Activated T-cell treated with anti-CD3 and anti-CD28 coated beads for 48 hours (primary cell): ENCODE measurements at regions not wholly inside any gene's neighbourhood (a gene's known extent, or its start where the extent isn't known, plus 50 kb on each side); places are given as distances from the start of the nearest gene placed in this dataset.

Experiments used
- DNase-seq: peaks from one replicate; pipeline ENCODE4 v3.0.0-alpha.2; 2020; ENCODE audit warnings: low read depth

DNA sequence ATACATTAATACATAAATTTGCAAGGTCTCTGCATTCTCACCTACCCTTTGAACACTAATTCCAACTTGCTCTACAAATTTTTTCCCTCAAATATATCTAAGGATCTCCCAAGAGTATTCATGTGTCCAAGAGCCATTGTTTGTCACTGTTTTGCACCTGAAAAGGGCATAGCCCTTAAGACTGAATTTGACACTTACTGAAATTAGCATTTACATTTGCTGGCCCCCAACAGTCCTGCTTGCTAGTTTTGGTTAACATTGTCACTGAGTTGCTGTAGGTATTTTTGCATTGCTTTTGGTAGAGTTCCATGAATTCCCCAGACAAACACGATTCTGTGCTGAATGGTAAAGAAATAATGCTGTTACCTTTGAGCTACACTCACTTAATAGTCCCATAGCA is 57.3 kb downstream of the KCNA4 start:
- no peak for DNase-seq

DNA sequence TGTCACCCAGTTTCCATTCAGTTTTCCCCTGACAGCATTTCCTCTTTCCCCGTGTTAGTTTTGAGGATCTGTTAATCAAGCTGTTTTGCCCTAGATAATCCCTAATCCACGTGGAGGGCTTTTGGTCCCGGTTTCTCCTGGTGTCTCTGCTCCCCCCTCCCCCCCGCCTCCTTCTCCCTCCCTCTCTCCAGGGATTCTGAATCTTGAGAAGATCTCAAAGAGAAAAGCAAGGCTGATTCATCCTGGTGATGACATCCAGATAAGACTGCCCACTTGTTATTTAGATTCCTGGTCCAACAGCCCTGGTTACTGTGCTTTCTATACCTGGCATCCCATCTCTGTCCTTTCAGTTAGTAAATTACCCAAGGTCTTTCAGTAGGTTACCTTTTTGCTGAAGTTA is 59.4 kb downstream of the KCNA4 start:
- DNase-seq = no peak

DNA sequence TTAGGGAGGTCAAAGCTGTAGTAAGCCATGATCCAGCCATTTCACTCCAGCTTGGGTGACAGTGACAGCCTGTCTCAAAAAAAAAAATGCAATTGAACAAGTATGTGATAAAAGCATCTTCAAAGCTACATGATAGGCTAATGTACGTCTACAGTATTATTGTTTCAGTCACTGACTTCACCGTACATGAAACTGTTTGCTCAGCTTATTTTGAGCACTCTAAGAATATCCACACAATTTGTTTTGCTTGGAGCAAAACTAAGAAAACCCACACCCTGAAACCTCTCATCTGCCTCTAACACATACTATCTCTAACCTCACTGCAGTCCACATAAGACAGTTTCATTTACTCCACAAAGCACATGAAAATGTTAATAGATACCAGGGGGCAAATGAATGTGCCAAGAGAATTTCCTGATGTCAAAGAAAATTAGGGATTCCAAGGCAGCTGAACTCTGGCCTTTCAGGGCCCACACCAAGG is 60.7 kb downstream of the KCNA4 start:
- DNase-seq = no peak

DNA sequence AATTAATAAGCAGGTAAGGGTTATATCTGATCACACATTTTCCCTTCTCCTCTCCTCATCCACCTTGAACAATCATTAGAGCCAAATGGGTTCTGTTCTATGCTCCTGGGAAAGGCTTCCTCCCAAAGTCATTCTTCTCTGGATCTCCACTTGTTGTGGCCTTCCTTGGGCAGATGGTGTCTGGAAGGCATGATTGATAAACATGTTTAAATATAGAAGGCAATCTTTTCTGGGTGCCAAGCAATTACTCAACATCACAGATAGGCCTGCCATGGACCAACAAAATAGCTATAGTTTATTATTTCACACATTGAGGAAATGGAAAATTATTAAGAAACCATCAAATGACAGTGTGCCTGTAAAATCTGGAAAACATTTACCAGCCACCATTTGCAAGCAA is 73.5 kb downstream of the KCNA4 start:
- no peak for DNase-seq

DNA sequence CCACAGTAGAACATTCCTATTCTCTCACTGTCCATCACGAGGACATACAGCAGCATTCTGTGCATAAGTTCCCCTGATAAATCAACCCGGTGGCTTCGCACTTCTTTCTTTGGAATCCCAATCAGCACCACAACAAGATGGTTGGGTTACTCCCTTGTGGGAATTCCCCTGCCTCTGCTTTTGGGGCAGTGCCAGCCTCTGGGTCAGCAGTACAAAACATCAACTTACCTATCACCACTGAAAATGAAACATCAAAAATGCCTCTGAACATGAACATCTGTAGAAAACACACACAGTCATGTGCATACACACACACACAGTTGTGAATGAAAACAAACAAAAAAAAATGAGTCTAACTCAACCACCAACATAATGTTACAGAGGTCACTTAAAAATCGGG is 79.3 kb downstream of the KCNA4 start:
- no peak for DNase-seq

DNA sequence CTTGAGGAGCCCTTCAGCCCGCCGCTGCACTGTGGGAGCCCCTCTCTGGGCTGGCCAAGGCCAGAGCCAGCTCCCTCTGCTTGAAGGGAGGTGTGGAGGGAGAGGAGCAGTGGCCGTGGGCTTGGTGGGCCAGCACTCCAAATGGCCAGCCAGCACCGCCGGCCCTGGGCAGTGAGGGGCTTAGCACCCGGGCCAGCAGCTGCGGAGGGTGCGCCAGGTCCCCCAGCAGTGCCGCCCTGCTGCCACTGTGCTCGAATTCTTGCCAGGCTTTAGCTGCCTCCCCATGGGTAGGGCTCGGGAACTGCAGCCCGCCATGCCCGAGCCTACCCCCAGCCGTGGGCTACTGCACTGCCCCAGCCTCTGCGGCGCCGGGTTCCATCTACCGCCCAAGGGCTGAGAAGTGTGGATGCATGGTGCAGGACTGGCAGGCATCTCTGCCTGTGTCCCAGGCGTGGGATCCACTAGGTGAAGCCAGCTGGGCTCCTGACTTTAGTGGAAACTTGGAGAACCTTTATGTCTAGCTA is 82.7 kb downstream of the KCNA4 start:
- DNase-seq = no peak

DNA sequence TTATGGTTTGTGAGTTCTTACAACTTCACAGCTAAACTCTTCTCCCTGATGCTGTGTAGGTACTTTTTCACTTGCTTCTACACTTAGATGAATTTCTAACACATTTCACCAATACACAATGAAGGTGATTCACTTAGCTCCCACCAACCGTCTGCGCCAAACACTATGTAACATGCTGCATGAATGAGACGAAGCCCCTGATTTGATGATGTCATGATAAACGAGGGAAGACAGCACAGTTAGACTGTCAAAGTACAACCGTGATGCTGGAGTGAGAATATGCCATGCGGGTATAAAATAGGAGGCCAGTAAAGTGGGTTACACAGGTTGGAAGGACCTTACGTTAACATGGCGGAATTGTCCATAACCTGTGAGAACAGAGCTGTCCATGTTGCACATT is 100.8 kb downstream of the KCNA4 start:
- no peak for DNase-seq

DNA sequence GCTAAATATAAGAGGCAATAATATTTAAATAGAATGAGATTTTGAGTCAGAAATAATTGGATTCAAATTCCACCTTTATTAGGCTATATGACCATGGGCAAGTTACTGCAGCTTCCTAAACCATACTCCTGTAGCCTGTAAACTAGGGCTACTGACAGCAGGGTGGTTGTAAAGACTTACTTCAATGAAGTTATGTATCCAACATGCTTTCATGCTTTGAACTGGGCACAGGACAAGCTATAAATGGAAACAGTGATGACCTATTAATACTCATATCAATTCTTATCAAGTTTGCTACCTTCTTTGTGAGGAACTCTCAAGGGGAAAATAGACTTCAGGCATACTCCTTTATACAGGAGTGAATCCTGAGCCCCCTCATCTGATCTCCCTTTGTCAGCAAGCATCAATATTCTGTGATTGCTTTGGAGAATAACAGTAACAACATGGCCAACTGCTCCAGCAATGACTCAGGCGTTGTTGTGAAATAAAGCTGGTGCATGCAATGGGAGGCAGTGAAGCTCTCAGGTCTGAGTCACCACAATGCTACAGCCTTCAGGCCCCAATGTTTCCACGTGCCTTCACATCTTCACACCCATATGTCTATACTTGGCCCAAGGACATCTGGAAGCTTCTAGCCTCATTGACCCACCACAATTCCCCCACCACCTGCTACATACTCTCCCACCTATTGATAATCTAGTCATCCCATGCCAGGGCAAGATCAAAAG is 102.5 kb downstream of the KCNA4 start:
- DNase-seq = no peak

DNA sequence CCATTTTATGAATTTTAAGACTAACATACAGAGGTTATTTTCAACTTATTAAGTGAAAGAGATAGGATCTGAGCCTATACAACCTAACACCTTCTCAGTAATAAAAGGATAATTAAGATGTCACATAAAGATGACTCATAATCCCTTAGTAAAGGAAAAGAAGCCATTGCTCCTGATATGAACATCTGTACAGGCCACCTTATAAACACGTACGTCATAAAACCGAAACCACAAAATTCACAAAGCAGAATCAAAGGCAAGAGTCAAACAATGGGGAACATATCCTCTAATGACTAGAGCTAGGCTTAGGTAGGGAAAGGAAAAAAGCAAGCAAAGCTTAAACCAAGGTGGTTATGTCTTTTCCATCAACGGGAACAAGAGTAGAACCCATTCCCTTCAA is 103.5 kb downstream of the KCNA4 start:
- no peak for DNase-seq

DNA sequence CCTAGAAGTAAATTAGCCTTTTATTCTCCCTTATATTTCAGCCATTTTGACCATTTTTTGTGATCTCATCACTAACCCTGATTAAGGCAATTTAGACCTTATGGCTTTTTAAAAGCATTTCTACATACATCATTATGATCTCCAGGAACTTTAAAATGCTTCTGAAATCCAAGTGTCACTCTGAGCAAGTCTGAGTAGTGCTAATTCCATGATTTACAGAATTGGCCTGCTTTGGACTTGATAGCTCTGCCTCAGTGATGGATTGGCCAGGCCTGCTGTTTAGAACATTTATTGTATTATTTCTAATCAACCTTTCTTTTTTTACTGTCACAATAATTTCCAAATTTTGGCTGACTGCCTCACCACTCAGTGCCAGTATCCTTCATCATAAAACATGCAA is 116.4 kb downstream of the KCNA4 start:
- DNase-seq = no peak

DNA sequence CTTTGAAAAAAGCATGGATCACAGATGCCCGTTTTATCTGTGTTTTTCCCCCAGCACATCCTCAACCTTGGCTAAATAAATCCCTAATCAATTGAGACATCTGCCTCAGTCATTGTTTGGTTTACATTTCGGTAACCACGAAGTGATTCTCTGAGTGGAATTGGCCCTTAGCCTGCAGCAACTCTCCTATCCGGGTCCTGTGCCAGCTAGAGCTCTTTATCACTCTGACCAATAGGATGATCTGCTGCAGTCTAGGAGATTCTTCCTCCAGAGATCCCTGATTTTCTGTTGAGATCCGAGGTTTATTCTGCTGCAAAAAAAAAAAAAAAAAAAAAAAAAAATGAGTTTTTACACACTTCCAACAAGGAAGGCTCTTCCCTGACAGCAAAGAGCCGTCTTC is 137.3 kb downstream of the KCNA4 start:
- DNase-seq = no peak

DNA sequence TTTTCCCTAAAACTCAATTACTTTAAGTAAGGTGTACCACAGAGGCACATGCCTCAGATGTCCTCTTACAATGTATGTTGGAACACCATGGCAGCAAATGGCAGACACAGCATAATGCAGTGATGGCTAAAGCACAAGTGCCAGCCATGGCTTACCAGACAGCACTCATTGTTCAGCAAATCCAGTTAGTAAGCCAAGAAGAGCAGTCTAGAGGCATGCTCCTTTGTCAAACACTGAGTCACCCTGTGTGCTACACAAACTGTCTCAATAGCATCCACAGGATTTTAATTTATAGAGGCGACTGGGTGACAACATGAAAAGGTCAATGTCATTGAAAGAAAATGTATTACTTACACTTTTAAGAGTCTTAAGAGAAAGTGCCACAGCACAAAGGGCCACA is 140.6 kb downstream of the KCNA4 start:
- no peak for DNase-seq

DNA sequence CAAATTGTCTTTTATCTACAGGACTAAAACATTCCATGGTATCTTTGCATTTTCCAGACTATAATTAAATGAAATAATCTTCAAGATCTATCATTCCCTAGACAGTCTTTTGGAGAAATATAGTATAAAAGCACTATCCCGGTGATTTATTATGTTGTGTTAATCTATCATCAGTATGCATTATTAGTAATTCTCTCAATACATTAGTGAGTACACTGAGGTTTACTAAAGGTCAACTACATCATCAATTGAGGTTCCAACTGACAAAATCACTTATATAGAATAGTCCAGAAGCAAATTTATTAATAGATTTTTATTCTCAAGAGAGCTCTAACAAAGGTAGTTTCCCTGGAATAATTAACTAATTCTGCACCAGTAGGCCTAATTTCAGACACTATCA is 169.6 kb downstream of the KCNA4 start:
- DNase-seq = no peak

DNA sequence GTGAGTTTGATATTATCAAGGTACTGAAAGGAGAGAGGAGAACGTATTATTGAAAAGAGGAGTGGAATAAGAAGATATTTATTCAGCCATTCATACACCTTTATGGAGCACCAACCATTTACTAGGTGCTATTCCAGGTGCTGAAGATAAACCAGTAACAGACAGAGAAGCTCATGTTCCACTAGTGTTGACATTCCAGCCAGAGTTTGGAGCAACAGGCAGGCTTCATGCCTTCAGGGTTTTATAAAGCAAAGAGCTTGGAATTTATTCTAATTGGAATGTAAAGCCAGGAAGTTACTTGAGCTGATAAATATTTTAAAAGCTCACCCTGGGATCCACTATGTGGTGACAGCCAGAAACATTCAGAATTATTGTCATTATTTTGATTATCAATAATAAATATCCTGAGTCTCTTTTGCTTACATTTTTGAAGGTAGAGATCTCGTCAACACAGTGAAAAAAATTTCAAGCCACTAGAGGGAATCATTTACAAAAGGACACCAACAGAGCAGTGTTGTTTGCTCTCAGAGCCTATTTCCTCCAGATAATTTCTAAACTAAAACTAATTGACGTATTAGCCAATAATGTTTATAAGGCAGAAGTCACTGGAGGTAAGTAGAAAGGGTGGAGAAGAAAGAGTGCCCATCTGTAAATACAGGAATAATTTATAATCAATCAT is 172.0 kb downstream of the KCNA4 start:
- no peak for DNase-seq

DNA sequence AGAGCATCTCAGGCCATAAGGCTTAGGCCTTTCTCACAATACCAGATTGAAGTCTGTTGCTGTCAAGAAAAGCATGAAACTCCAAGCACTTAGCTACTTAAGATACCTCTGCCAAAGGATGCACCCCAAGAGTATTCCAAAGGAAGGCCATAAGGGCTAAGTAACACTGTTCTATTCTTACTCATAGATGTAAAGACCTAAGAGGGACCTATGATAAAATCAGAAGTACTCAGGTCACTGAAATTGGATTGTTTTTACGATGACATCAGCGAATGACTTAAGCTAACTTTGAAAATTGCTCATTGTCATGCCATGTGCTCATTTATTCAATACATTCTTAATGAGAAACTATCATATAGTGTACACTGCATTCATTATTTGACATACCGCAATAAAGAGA is 172.8 kb downstream of the KCNA4 start:
- no peak for DNase-seq

DNA sequence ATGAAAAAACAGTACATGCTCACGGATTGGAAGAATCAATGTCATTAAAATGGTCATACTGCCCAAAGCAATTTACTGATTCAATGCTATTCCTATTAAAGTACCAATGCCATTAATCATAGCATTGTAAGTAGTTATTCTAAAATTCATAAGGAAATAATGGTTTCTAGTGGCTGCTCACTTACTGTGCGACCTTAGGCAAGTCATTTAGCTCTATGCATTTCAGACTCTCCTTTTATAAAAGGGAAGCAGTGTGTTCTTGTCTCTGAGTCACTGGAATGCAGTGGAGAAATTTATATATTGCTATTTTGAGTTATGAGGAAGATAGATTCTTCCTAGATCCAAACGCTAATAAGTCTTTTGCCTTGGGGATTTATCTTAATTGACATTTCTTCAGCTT is 174.8 kb downstream of the KCNA4 start:
- DNase-seq = no peak

DNA sequence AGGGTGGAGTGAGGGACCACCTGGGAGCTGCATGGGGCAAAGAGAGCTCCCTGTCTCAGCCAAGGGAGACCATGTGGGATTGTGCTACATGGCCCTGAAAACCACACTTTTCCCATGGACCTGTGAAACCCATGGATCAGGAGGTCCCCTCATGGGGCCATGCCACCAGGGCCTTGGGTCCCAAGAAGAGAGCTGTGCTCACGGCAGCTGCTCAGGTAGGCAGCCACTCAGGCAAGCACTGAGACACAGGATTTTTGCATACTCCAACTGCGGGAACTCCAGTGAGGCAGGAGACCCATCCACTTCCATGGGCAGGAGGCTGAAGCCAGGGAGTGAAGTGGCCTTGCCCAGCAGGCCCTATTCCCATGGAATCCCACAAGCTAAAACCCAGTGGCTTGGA is 190.0 kb downstream of the KCNA4 start:
- DNase-seq = no peak

DNA sequence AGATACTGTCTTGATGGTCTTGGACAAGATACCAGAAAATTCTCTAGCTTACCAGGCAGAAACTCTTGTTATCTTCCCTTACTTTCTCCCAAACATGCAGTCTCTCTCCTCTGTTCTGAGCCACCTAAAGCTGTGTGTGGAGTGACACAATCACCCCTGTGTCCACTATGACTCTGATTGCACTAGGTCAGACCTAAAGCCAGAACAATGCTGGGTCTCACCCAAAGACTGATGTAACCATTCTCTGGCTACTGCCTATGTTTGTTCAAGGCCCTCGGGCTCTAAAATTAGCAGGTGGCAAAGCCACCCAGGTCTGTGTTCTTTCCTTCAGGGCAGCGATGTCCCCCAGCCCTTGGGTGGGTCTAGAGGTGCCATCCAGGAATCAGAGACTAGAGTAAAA is 200.5 kb downstream of the KCNA4 start:
- no peak for DNase-seq

DNA sequence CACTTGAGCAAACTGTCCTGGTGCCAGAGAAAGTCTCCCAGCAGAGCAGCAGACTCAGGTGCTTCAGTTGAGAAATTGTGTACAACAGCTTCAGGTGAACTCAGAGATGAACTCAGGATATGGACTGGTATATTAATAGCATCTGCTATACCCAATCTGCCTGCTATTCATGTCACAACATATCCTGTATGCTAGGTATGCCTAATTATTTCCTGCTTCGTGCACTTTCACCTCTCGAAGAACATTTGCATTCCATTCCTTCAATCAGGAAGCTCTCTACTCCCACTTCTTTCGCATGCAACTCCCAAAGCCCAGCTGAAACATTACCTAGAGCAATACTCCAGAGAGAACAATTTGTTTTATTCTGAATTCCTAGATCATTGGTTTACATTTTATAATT is 207.7 kb downstream of the KCNA4 start:
- DNase-seq = no peak

DNA sequence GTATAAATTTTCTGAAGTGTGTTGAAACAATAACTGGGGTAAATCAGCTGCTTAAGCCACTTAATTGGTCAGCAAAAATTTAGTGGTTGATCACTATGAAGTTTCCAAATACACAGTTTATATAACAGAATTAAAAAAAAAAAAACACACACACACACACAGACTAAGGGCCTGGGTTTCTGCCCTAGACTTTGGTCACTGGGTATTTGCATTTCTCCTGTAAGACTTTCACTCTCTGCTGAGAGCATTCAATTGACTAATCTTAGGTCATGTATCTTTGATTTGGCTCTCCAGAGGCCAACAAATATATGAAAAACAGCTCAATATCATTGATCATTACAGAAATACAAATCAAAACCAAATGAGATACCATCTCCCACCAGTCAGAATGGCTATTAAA is 214.3 kb downstream of the KCNA4 start:
- no peak for DNase-seq

DNA sequence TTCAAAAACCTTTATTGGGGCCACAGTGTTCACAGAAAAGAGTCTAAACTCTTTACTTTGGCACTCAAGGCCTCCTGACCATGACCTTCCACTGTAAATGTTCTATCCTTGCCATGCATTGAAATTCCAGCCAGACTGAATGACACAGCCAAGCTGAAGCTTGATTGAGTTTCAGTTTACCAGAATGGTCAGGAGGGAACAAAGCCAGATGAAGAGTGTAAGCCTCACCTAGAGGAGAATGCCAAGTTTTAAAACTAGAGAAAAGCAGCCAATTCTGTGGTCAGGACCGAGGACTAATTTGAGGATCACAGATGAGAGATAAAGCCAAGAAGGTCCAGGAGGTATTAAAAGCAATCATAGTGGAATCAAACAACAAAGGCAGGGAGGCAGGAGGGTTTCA is 215.3 kb downstream of the KCNA4 start:
- no peak for DNase-seq

DNA sequence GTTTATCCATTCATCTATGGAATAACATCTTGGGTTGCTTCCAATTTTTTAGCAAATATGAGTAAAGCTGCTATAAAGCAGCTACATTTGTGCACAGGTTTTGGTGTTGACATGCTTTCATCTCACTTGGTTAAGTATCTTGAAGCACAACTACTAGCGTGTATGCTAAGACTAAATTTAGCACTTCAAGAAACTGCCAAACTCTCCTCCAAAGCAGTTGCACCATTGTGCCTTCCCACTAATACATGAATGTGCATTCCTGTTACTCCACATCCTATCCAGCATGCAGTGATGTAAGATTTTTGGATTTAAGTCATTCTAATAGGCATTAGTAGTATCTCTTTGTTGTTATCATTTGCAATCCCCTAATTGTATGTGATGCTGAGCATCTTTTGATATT is 230.7 kb downstream of the KCNA4 start:
- no peak for DNase-seq

DNA sequence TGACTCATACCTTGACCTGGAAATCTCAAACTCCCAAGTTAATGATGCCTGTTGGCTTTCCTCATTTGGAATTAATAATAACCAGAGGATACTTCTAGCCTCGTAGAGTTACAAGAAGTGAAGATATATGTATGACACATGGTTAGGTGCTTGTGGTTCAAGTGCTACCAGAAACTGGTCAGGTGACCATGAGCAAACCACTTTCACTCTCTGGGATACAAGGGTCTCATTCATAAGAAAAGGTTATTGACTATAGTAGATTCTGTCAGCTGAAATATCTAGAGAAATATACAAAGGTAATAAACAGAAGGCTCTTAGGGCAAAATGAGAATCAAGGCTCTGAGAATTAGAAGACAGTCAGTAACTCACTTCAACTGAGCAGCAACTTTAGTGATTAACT is 233.3 kb downstream of the KCNA4 start:
- no peak for DNase-seq

DNA sequence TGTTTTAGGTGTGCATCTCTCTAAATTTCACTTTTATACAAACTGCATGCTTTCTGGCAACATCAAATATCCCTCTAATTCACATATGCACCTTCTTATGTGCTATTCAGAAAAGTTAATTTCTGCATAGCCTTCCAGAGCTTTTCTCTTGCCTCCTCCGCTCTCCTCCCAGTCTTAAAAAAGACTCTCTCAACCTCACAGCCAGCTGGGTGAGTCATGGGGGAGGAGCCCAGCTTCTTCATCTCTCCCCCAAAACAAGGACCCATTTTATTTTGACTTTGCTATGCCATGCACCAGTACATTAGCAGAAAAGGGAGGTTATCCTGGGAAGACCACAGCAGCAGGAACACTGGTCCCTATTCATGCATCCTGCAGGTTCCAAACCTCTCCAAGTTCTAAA is 234.4 kb downstream of the KCNA4 start:
- no peak for DNase-seq
